Neural cell (in vitro differentiated cells): ENCODE measurements at regions not wholly inside any gene's neighbourhood (a gene's known extent, or its start where the extent isn't known, plus 50 kb on each side); places are given as distances from the start of the nearest gene placed in this dataset.

Experiments
- EZH2 ChIP-seq: fragments of 200-600, 300-800 bp; shearing (Covaris generic), sonication (generic); IDR thresholded peaks from 2 replicates; pipeline ENCODE4 v1.6.1; 2014; ENCODE audit warnings: antibody characterized with exemption, low read length, borderline replicate concordance, mild to moderate bottlenecking; ENCODE audit not compliant: insufficient read depth, poor library complexity, severe bottlenecking
- POLR2AphosphoS5 ChIP-seq: IDR thresholded peaks from 2 replicates; pipeline ENCODE4 v1.6.1; 2012
- RAD21 ChIP-seq: fragments of 450-650 bp; conservative IDR thresholded peaks from 2 replicates; pipeline ENCODE4 v1.6.1; 2014; ENCODE audit warnings: antibody characterized with exemption, mild to moderate bottlenecking, moderate library complexity
- TAF1 ChIP-seq: IDR thresholded peaks from 2 replicates; pipeline ENCODE4 v1.6.1; 2012; ENCODE audit warnings: low read depth
- TF ChIP-seq, protein P1 (sequence below): fragments of 450-650 bp; IDR thresholded peaks from 2 replicates; pipeline ENCODE4 v1.5.1; 2014; ENCODE audit warnings: antibody characterized with exemption, mild to moderate bottlenecking, moderate library complexity; ENCODE audit not compliant: poor library complexity, severe bottlenecking
- TF ChIP-seq, protein P2 (sequence below): IDR thresholded peaks from 2 replicates; pipeline ENCODE4 v1.6.1; 2012; ENCODE audit warnings: borderline replicate concordance

- TF ChIP-seq, protein P1, sequence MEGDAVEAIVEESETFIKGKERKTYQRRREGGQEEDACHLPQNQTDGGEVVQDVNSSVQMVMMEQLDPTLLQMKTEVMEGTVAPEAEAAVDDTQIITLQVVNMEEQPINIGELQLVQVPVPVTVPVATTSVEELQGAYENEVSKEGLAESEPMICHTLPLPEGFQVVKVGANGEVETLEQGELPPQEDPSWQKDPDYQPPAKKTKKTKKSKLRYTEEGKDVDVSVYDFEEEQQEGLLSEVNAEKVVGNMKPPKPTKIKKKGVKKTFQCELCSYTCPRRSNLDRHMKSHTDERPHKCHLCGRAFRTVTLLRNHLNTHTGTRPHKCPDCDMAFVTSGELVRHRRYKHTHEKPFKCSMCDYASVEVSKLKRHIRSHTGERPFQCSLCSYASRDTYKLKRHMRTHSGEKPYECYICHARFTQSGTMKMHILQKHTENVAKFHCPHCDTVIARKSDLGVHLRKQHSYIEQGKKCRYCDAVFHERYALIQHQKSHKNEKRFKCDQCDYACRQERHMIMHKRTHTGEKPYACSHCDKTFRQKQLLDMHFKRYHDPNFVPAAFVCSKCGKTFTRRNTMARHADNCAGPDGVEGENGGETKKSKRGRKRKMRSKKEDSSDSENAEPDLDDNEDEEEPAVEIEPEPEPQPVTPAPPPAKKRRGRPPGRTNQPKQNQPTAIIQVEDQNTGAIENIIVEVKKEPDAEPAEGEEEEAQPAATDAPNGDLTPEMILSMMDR: no peak
- TF ChIP-seq TAF1: no peak
- TF ChIP-seq, protein P2, sequence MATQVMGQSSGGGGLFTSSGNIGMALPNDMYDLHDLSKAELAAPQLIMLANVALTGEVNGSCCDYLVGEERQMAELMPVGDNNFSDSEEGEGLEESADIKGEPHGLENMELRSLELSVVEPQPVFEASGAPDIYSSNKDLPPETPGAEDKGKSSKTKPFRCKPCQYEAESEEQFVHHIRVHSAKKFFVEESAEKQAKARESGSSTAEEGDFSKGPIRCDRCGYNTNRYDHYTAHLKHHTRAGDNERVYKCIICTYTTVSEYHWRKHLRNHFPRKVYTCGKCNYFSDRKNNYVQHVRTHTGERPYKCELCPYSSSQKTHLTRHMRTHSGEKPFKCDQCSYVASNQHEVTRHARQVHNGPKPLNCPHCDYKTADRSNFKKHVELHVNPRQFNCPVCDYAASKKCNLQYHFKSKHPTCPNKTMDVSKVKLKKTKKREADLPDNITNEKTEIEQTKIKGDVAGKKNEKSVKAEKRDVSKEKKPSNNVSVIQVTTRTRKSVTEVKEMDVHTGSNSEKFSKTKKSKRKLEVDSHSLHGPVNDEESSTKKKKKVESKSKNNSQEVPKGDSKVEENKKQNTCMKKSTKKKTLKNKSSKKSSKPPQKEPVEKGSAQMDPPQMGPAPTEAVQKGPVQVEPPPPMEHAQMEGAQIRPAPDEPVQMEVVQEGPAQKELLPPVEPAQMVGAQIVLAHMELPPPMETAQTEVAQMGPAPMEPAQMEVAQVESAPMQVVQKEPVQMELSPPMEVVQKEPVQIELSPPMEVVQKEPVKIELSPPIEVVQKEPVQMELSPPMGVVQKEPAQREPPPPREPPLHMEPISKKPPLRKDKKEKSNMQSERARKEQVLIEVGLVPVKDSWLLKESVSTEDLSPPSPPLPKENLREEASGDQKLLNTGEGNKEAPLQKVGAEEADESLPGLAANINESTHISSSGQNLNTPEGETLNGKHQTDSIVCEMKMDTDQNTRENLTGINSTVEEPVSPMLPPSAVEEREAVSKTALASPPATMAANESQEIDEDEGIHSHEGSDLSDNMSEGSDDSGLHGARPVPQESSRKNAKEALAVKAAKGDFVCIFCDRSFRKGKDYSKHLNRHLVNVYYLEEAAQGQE: no peak
- no peak for TF ChIP-seq RAD21
- TF ChIP-seq POLR2AphosphoS5: no peak
- no peak for TF ChIP-seq EZH2
Measured at GRCh38 chr16:55126456-55126855, 195.8 kb downstream of the IRX5 start.
